Medulla oblongata (tissue), 1 donor: ENCODE measurements at regions not wholly inside any gene's neighbourhood (a gene's known extent, or its start where the extent isn't known, plus 50 kb on each side); places are given as distances from the start of the nearest gene placed in this dataset.
"Not testable (repeated sequence)": the region's sequence is repeated elsewhere in the genome, so short reads cannot be mapped to it uniquely, and the experiment has no call there.

ENCODE experiments used
- DNase-seq: peaks from one replicate; pipeline ENCODE4 v3.0.0-alpha.2; 2015; ENCODE audit errors: extremely low spot score

GRCh38 chr14:65834812-65835211, 422.3 kb downstream of the FUT8 start:
- DNase-seq, result no peak

GRCh38 chr14:65835501-65835900, 423.0 kb downstream of the FUT8 start:
- DNase-seq, result no peak

- no peak for DNase-seq
These were observed 426.0 kb downstream of the FUT8 start for GRCh38 chr14:65838565-65838964.

GRCh38 chr14:65840118-65840751, 427.7 kb downstream of the FUT8 start:
- no peak for DNase-seq

- no peak for DNase-seq
These were observed 428.3 kb downstream of the FUT8 start for GRCh38 chr14:65840786-65841185.

GRCh38 chr14:65846196-65846868, 433.8 kb downstream of the FUT8 start:
- DNase-seq, result no peak

GRCh38 chr14:65847075-65847847, 434.7 kb downstream of the FUT8 start:
- DNase-seq, result no peak

GRCh38 chr14:65847931-65848330, 435.4 kb downstream of the FUT8 start:
- DNase-seq, result not testable (repeated sequence)

- no peak for DNase-seq
These were observed 436.6 kb downstream of the FUT8 start for GRCh38 chr14:65849091-65849490.

- no peak for DNase-seq
These were observed 437.0 kb downstream of the FUT8 start for GRCh38 chr14:65849558-65849957.

- DNase-seq, result no peak
These were observed 438.1 kb downstream of the FUT8 start for GRCh38 chr14:65850429-65851135.

GRCh38 chr14:65852689-65853088, 440.2 kb downstream of the FUT8 start:
- no peak for DNase-seq

- DNase-seq, result no peak
These were observed 441.0 kb downstream of the FUT8 start for GRCh38 chr14:65853407-65853955.

- no peak for DNase-seq
These were observed 441.7 kb downstream of the FUT8 start for GRCh38 chr14:65854215-65854614.

GRCh38 chr14:65860956-65861611, 448.6 kb downstream of the FUT8 start:
- DNase-seq, result no peak

GRCh38 chr14:65864549-65864948, 452.0 kb downstream of the FUT8 start:
- no peak for DNase-seq

- no peak for DNase-seq
These were observed 452.5 kb downstream of the FUT8 start for GRCh38 chr14:65864984-65865383.

GRCh38 chr14:65866448-65866847, 453.9 kb downstream of the FUT8 start:
- no peak for DNase-seq

- no peak for DNase-seq
These were observed 454.4 kb downstream of the FUT8 start for GRCh38 chr14:65866886-65867285.

GRCh38 chr14:65867333-65867732, 454.8 kb downstream of the FUT8 start:
- DNase-seq, result no peak

GRCh38 chr14:65872536-65872935, 460.0 kb downstream of the FUT8 start:
- no peak for DNase-seq
